Caco-2 (cell line): ENCODE measurements at regions not wholly inside any gene's neighbourhood (a gene's known extent, or its start where the extent isn't known, plus 50 kb on each side); places are given as distances from the start of the nearest gene placed in this dataset.

ENCODE experiments used
- BruUV-seq: library from RNA; stranded (reverse); fragments of 400-500 nt; replicated peaks from 2 replicates; lab custom pipeline; 2021; lab: Mats Ljungman, UMichigan
- CTCF ChIA-PET: fragments of 300-600 bp; sonication (Branson Sonifier 250); formaldehyde crosslinking; loops from one replicate; lab custom pipeline; 2022; ENCODE audit warnings: antibody characterized with exemption; lab: Charles Lee
- POLR2A ChIA-PET: fragments of 300-600 bp; sonication (Branson Sonifier 250); formaldehyde crosslinking; loops from one replicate; lab custom pipeline; 2022; ENCODE audit warnings: antibody characterized with exemption; lab: Charles Lee
- DNase-seq, 2 experiments: peaks; one replicate each; pipeline versions ENCODE4 v3.0.0 to v3.0.0-alpha.2; 2020 to 2022
- H3K27me3 ChIP-seq: replicated peaks from 2 replicates; pipeline ENCODE4 v1.6.0; 2011; ENCODE audit warnings: low read length; ENCODE audit not compliant: control insufficient read depth, insufficient read depth
- H3K36me3 ChIP-seq: 2 replicates; pipeline ENCODE4 v1.5.1; 2011; ENCODE audit warnings: low read length; ENCODE audit not compliant: control insufficient read depth, insufficient read depth
- H3K4me1 ChIP-seq: fragments of 250-450 bp; sonication (Bioruptor Pico); 2 replicates; pipeline ENCODE4 v1.5.1; 2020; ENCODE audit warnings: mild to moderate bottlenecking
- H3K4me3 ChIP-seq: 2 replicates; pipeline ENCODE4 v1.5.1; 2011; ENCODE audit warnings: low read depth, mild to moderate bottlenecking, control low read depth, low read length
- H3K9me3 ChIP-seq: fragments of 250-450 bp; sonication (Bioruptor Pico); 2 replicates; pipeline ENCODE4 v1.5.1; 2020; ENCODE audit warnings: mild to moderate bottlenecking, moderate library complexity
- H3K27ac Mint-ChIP-seq: one replicate; pipeline ENCODE4 v1.8.0; 2022; ENCODE audit warnings: mixed read lengths; ENCODE audit not compliant: unreplicated experiment
- H3K27me3 Mint-ChIP-seq: one replicate; pipeline ENCODE4 v1.8.0; 2022; ENCODE audit warnings: mixed read lengths; ENCODE audit not compliant: insufficient read depth, unreplicated experiment
- H3K36me3 Mint-ChIP-seq: one replicate; pipeline ENCODE4 v1.8.0; 2022; ENCODE audit warnings: mild to moderate bottlenecking, mixed read lengths; ENCODE audit not compliant: insufficient read depth, unreplicated experiment
- H3K4me1 Mint-ChIP-seq: one replicate; pipeline ENCODE4 v1.8.0; 2022; ENCODE audit warnings: low read depth, mixed read lengths; ENCODE audit not compliant: unreplicated experiment
- H3K4me3 Mint-ChIP-seq: one replicate; pipeline ENCODE4 v1.8.0; 2022; ENCODE audit warnings: mild to moderate bottlenecking, moderate library complexity, mixed read lengths; ENCODE audit not compliant: unreplicated experiment
- H3K9me3 Mint-ChIP-seq: one replicate; pipeline ENCODE4 v1.8.0; 2022; ENCODE audit warnings: mixed read lengths; ENCODE audit not compliant: unreplicated experiment
- CTCF ChIP-seq, 2 experiments: fragments of 200-600 bp in 1 of 2; IDR thresholded peaks; 1 replicate in 1 of 2; 2 replicates in 1 of 2; pipeline versions ENCODE4 v1.5.1 to v1.8.0; 2011 to 2022; ENCODE audit warnings: antibody characterized with exemption in 1 of 2, control low read depth in 1 of 2, inconsistent platforms in 1 of 2, low read depth in 1 of 2, low read length in 1 of 2, mild to moderate bottlenecking in 1 of 2, moderate library complexity in 1 of 2; ENCODE audit not compliant: insufficient read depth in 1 of 2, severe bottlenecking in 1 of 2, unreplicated experiment in 1 of 2
- intact Hi-C: fragments of 100-400 bp; cut with micrococcal nuclease; formaldehyde crosslinking; loops from one replicate; pipeline ENCODE4 v1.10.0; 2022; ENCODE audit not compliant: unreplicated experiment

GRCh38 chr2:144143294-144144151 lies 376.4 kb downstream of the ZEB2 start:
- H3K9me3 ChIP-seq, result no peaks in the 10 kb centered on the region
- intact Hi-C loops, result no loop called here
- H3K36me3 ChIP-seq, result no peaks in the 10 kb centered on the region
- ChIA-PET POLR2A (no interaction called here), CTCF (no interaction called here)
- H3K27me3 Mint-ChIP-seq, result no peaks in the 10 kb centered on the region
- H3K4me1 Mint-ChIP-seq, result no peaks in the 10 kb centered on the region
- no peak overlapping the region for H3K4me3 ChIP-seq
- no peak for DNase-seq
- H3K9me3 Mint-ChIP-seq, result no peaks in the 10 kb centered on the region
- TF ChIP-seq CTCF (IDR thresholded peaks at IDR 0.05; ENCODE audit: insufficient read depth in 1 of 2, low read depth in 1 of 2, low read length in 1 of 2, severe bottlenecking in 1 of 2, unreplicated experiment in 1 of 2), result no peak
- H3K27me3 ChIP-seq, result no peaks in the 10 kb centered on the region
- BruUV-seq, result no TSS peak
- H3K4me3 Mint-ChIP-seq, result no peak overlapping the region
- H3K4me1 ChIP-seq, result no peaks in the 10 kb centered on the region
- H3K27ac Mint-ChIP-seq, result no peak overlapping the region
- H3K36me3 Mint-ChIP-seq, result no peaks in the 10 kb centered on the region

GRCh38 chr2:144140891-144141290 lies 379.0 kb downstream of the ZEB2 start:
- Mint-ChIP-seq H3K4me3 (no peak overlapping the region), H3K36me3 (no peaks in the 10 kb centered on the region), H3K27ac (no peak overlapping the region), H3K9me3 (no peaks in the 10 kb centered on the region), H3K4me1 (no peaks in the 10 kb centered on the region), H3K27me3 (no peaks in the 10 kb centered on the region)
- POLR2A ChIA-PET, result no interaction called here
- no TSS peak for BruUV-seq
- Histone ChIP-seq H3K4me3 (no peak overlapping the region), H3K36me3 (no peaks in the 10 kb centered on the region), H3K27me3 (no peaks in the 10 kb centered on the region), H3K9me3 (no peaks in the 10 kb centered on the region), H3K4me1 (no peaks in the 10 kb centered on the region)
- DNase-seq, result no peak
- TF ChIP-seq CTCF (IDR thresholded peaks at IDR 0.05; ENCODE audit: insufficient read depth in 1 of 2, low read depth in 1 of 2, low read length in 1 of 2, severe bottlenecking in 1 of 2, unreplicated experiment in 1 of 2), result no peak
- CTCF ChIA-PET, result no interaction called here
- intact Hi-C loops, result no loop called here

- H3K4me3 Mint-ChIP-seq, result no peak overlapping the region
- DNase-seq, result no peak
- H3K36me3 Mint-ChIP-seq, result no peaks in the 10 kb centered on the region
- Histone ChIP-seq H3K36me3 (no peaks in the 10 kb centered on the region), H3K27me3 (no peaks in the 10 kb centered on the region), H3K9me3 (no peaks in the 10 kb centered on the region), H3K4me3 (no peak overlapping the region), H3K4me1 (no peaks in the 10 kb centered on the region)
- BruUV-seq, result no TSS peak
- H3K27ac Mint-ChIP-seq, result no peak overlapping the region
- ChIA-PET POLR2A (no interaction called here), CTCF (no interaction called here)
- no peak for TF ChIP-seq CTCF (IDR thresholded peaks at IDR 0.05; ENCODE audit: insufficient read depth in 1 of 2, low read depth in 1 of 2, low read length in 1 of 2, severe bottlenecking in 1 of 2, unreplicated experiment in 1 of 2)
- intact Hi-C loops, result no loop called here
- H3K27me3 Mint-ChIP-seq, result no peaks in the 10 kb centered on the region
- no peaks in the 10 kb centered on the region for H3K9me3 Mint-ChIP-seq
- H3K4me1 Mint-ChIP-seq, result no peaks in the 10 kb centered on the region
Measured at GRCh38 chr2:144137705-144138428, 382.1 kb downstream of the ZEB2 start.
